ENCODE measurements at regions not wholly inside any gene's neighbourhood (a gene's known extent, or its start where the extent isn't known, plus 50 kb on each side); places are given as distances from the start of the nearest gene placed in this dataset.

DNA sequence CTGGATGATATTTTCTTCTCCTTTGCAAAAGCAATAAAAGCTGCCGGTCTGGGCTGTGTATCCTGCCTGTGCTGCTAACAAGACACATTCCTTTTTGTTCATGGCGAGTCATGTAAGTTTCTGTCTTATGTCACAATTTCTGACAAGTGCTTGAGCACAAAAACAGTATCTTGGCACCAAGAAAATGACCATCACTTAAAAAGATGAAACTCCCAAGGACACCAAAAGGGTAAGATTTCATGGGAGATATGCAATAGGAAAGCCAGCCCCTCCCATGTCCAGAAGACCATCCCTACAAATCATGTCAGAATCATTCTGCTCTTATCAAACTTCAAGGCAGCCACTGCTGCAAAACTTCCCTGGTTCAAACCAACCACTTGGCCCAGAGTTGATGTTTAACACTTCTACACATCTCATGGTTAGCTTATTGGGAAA is 375.4 kb upstream of the ZNF507 start:
- peaks cover 9% of the 10 kb centered on the region; the same call in 1 of the 2 replicates for H3K9me3 ChIP-seq (ENCODE audit: control insufficient read depth, insufficient read depth, low read length)
- ChIA-PET CTCF (no interaction called here), POLR2A (no interaction called here)
- no peak overlapping the region for H3K4me3 ChIP-seq (ENCODE audit: low read depth, low read length)
- TF ChIP-seq, protein P1, sequence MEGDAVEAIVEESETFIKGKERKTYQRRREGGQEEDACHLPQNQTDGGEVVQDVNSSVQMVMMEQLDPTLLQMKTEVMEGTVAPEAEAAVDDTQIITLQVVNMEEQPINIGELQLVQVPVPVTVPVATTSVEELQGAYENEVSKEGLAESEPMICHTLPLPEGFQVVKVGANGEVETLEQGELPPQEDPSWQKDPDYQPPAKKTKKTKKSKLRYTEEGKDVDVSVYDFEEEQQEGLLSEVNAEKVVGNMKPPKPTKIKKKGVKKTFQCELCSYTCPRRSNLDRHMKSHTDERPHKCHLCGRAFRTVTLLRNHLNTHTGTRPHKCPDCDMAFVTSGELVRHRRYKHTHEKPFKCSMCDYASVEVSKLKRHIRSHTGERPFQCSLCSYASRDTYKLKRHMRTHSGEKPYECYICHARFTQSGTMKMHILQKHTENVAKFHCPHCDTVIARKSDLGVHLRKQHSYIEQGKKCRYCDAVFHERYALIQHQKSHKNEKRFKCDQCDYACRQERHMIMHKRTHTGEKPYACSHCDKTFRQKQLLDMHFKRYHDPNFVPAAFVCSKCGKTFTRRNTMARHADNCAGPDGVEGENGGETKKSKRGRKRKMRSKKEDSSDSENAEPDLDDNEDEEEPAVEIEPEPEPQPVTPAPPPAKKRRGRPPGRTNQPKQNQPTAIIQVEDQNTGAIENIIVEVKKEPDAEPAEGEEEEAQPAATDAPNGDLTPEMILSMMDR (IDR thresholded peaks at IDR 0.05; ENCODE audit: low read depth, low read length): no peak
- no peak overlapping the region for H3K27ac ChIP-seq (ENCODE audit: low read depth, low read length)
- H3K27me3 ChIP-seq (ENCODE audit: control insufficient read depth, insufficient read depth, low read length): no peaks in the 10 kb centered on the region
- DNase-seq (ENCODE audit: low read depth, low spot score): no peak

DNA sequence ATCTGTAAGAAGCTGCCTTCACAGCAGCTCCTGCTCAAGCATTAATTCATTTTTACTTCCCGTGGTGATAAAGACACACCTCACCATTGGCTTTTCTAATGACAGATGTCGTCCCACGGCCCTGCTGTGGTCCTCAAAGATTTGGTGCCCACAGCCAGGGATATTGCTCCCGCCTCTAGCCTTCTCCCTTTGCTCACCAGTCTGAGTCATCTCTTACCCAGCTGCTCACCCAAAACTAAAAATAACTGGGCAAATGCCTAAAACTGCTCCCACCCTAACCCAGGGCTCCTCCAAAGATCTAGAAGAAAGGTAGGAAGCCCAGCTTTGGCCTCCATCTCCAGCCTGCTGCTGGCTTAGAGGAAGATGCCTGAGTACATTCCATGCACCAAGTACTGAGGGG is 371.1 kb upstream of the ZNF507 start:
- ChIA-PET CTCF (no interaction called here), POLR2A (no interaction called here)
- TF ChIP-seq, protein P1 (IDR thresholded peaks at IDR 0.05; ENCODE audit: low read depth, low read length): no peak
- peaks cover 9% of the 10 kb centered on the region for H3K9me3 ChIP-seq (ENCODE audit: control insufficient read depth, insufficient read depth, low read length)
- no peak for DNase-seq (ENCODE audit: low read depth, low spot score)
- no peak overlapping the region for H3K4me3 ChIP-seq (ENCODE audit: low read depth, low read length)
- no peak overlapping the region for H3K27ac ChIP-seq (ENCODE audit: low read depth, low read length)
- H3K27me3 ChIP-seq (ENCODE audit: control insufficient read depth, insufficient read depth, low read length): no peaks in the 10 kb centered on the region

DNA sequence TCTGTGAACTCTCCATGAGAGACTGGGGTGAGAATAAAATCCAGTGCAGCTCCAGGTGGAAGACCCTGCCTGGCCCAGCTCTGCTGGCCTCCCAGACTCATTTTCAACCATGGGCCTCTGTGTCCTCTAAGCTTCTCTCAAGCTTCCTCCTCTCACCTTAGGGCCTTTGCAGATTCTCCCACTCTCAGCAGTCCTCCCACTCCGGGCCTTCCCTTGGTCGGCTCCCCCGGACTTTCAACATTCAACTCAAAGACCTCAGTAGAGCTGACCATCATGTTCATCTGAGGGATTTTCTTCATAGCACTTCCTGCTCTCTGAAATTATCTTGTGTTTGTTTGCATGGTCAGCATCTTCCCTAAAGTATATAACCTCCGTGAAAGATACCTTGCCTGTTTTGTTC is 370.5 kb upstream of the ZNF507 start:
- TF ChIP-seq, protein P1 (IDR thresholded peaks at IDR 0.05; ENCODE audit: low read depth, low read length): no peak
- CTCF ChIA-PET: no interaction called here
- Histone ChIP-seq H3K27me3 (ENCODE audit: control insufficient read depth, insufficient read depth, low read length) (no peaks in the 10 kb centered on the region), H3K27ac (ENCODE audit: low read depth, low read length) (no peak overlapping the region), H3K9me3 (ENCODE audit: control insufficient read depth, insufficient read depth, low read length) (peaks cover 9% of the 10 kb centered on the region), H3K4me3 (ENCODE audit: low read depth, low read length) (no peak overlapping the region)
- POLR2A ChIA-PET: no interaction called here
- DNase-seq (ENCODE audit: low read depth, low spot score): no peak

DNA sequence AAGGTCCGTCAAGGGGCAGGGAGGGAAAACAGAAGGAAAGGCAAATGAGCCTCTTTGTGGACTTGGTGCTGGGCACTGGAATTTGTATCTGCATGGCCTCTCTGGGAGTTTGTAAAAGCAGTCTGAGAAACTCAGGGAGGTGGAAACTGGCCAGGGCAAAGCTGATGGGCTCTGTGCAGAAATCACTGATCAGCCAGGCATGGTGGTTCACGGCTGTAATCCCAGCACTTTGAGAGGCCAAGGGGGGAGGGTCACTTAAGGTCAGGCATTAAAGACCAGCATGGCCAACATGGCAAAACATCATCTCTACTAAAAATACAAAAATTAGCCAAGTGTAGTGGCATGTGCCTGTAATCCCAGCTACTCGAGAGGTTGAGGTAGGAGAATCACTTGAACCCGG is 369.9 kb upstream of the ZNF507 start:
- H3K4me3 ChIP-seq (ENCODE audit: low read depth, low read length): no peak overlapping the region
- POLR2A ChIA-PET: no interaction called here
- TF ChIP-seq, protein P1 (IDR thresholded peaks at IDR 0.05; ENCODE audit: low read depth, low read length): no peak
- peaks cover 9% of the 10 kb centered on the region for H3K9me3 ChIP-seq (ENCODE audit: control insufficient read depth, insufficient read depth, low read length)
- CTCF ChIA-PET: no interaction called here
- H3K27me3 ChIP-seq (ENCODE audit: control insufficient read depth, insufficient read depth, low read length): no peaks in the 10 kb centered on the region
- DNase-seq (ENCODE audit: low read depth, low spot score): no peak
- no peak overlapping the region for H3K27ac ChIP-seq (ENCODE audit: low read depth, low read length)

DNA sequence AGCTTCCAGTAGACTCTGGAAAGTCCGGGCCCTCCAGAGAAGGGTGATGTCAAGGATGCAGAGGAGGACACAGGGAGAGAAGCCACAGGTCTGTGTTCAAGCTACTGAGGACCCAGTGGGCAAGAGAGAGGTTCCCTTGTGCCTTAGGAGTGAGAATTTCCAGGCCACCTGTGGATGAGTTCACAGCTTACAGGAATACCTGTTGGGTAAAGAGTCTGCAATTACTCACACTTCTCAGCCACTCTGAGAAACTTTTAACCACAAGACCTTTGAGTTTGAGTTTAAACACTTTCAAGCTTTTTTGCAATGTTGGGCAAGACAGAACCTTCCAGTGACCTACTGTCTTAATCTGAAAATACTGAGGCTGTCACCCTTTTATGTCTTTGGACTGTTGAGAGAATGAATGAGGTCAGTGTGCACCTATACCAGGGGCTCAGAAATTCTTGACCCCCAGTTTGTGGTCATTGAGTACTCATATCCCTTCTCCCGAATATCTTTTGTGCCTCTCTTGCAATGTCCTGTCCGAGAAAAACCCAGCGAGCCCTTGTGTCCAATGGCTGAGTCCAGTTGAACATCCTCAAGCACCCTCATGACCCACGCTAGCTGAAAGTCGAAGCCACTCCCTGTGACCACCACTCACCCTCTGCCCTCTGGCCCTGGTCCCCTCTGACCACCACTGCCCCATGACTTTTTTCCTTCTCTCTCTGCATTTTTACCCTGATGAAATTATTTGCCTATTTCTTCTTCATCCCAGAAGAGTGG is 368.5 kb upstream of the ZNF507 start:
- TF ChIP-seq, protein P1 (IDR thresholded peaks at IDR 0.05; ENCODE audit: low read depth, low read length): no peak
- Histone ChIP-seq H3K4me3 (ENCODE audit: low read depth, low read length) (no peak overlapping the region), H3K27ac (ENCODE audit: low read depth, low read length) (no peak overlapping the region), H3K9me3 (ENCODE audit: control insufficient read depth, insufficient read depth, low read length) (peaks cover 9% of the 10 kb centered on the region), H3K27me3 (ENCODE audit: control insufficient read depth, insufficient read depth, low read length) (no peaks in the 10 kb centered on the region)
- no peak for DNase-seq (ENCODE audit: low read depth, low spot score)
- ChIA-PET POLR2A (no interaction called here), CTCF (no interaction called here)

Measured in AG04450 (cell line).